GM12872 (cell line): ENCODE measurements at regions not wholly inside any gene's neighbourhood (a gene's known extent, or its start where the extent isn't known, plus 50 kb on each side); places are given as distances from the start of the nearest gene placed in this dataset.

Experiments used
- CTCF ChIP-seq: IDR thresholded peaks from 3 replicates; pipeline ENCODE4 v1.5.1; 2011; ENCODE audit warnings: low read depth, mild to moderate bottlenecking, low read length, moderate library complexity; ENCODE audit not compliant: insufficient read depth

GRCh38 chr9:108052431-108053080 lies 563.0 kb upstream of the KLF4 start:
- no peak for TF ChIP-seq CTCF

- no peak for TF ChIP-seq CTCF
Measured at GRCh38 chr9:108050894-108051293, 561.3 kb upstream of the KLF4 start.

GRCh38 chr9:108049671-108050494 lies 560.3 kb upstream of the KLF4 start:
- TF ChIP-seq CTCF = no peak

- TF ChIP-seq CTCF = no peak
Measured at GRCh38 chr9:108049026-108049607, 559.5 kb upstream of the KLF4 start.

GRCh38 chr9:108048406-108049025 lies 558.9 kb upstream of the KLF4 start:
- TF ChIP-seq CTCF = no peak

GRCh38 chr9:108047264-108047663 lies 557.7 kb upstream of the KLF4 start:
- TF ChIP-seq CTCF = no peak

- no peak for TF ChIP-seq CTCF
Measured at GRCh38 chr9:108045851-108046250, 556.3 kb upstream of the KLF4 start.
